ENCODE measurements at regions not wholly inside any gene's neighbourhood (a gene's known extent, or its start where the extent isn't known, plus 50 kb on each side); places are given as distances from the start of the nearest gene placed in this dataset.

GRCh38 chr5:6183391-6184390 is 194.7 kb downstream of the MED10 start:
- no peak for DNase-seq
- in situ Hi-C loops (cut with HindIII; ENCODE audit: low pct_ligation_motif_present, low pct_unique_long_range_greater_than_20kb, low sequenced_read_pairs) = no loop called here

- no peak for DNase-seq
- in situ Hi-C loops (cut with HindIII; ENCODE audit: low pct_ligation_motif_present, low pct_unique_long_range_greater_than_20kb, low sequenced_read_pairs) = no loop called here
These were observed 196.0 kb downstream of the MED10 start for GRCh38 chr5:6182271-6182815.

GRCh38 chr5:6181871-6182270 is 196.5 kb downstream of the MED10 start:
- in situ Hi-C loops (cut with HindIII; ENCODE audit: low pct_ligation_motif_present, low pct_unique_long_range_greater_than_20kb, low sequenced_read_pairs) = no loop called here
- no peak for DNase-seq

GRCh38 chr5:6181147-6181729 is 197.1 kb downstream of the MED10 start:
- no peak for DNase-seq
- in situ Hi-C loops (cut with HindIII; ENCODE audit: low pct_ligation_motif_present, low pct_unique_long_range_greater_than_20kb, low sequenced_read_pairs) = no loop called here

GRCh38 chr5:6180231-6180872 is 198.0 kb downstream of the MED10 start:
- no peak for DNase-seq
- in situ Hi-C loops (cut with HindIII; ENCODE audit: low pct_ligation_motif_present, low pct_unique_long_range_greater_than_20kb, low sequenced_read_pairs) = no loop called here

GRCh38 chr5:6178846-6179532 is 199.4 kb downstream of the MED10 start:
- in situ Hi-C loops (cut with HindIII; ENCODE audit: low pct_ligation_motif_present, low pct_unique_long_range_greater_than_20kb, low sequenced_read_pairs) = no loop called here
- no peak for DNase-seq

GRCh38 chr5:6177926-6178325 is 200.4 kb downstream of the MED10 start:
- no peak for DNase-seq
- in situ Hi-C loops (cut with HindIII; ENCODE audit: low pct_ligation_motif_present, low pct_unique_long_range_greater_than_20kb, low sequenced_read_pairs) = no loop called here

- in situ Hi-C loops (cut with HindIII; ENCODE audit: low pct_ligation_motif_present, low pct_unique_long_range_greater_than_20kb, low sequenced_read_pairs) = no loop called here
- no peak for DNase-seq
These were observed 202.1 kb downstream of the MED10 start for GRCh38 chr5:6176102-6176693.

GRCh38 chr5:6175172-6175854 is 203.0 kb downstream of the MED10 start:
- DNase-seq = no peak
- in situ Hi-C loops (cut with HindIII; ENCODE audit: low pct_ligation_motif_present, low pct_unique_long_range_greater_than_20kb, low sequenced_read_pairs) = no loop called here

GRCh38 chr5:6169660-6170059 is 208.7 kb downstream of the MED10 start:
- no peak for DNase-seq
- in situ Hi-C loops (cut with HindIII; ENCODE audit: low pct_ligation_motif_present, low pct_unique_long_range_greater_than_20kb, low sequenced_read_pairs) = no loop called here

GRCh38 chr5:6166698-6167394 is 211.5 kb downstream of the MED10 start:
- in situ Hi-C loops (cut with HindIII; ENCODE audit: low pct_ligation_motif_present, low pct_unique_long_range_greater_than_20kb, low sequenced_read_pairs) = no loop called here
- DNase-seq = no peak

GRCh38 chr5:6163913-6164312 is 214.4 kb downstream of the MED10 start:
- DNase-seq = no peak
- in situ Hi-C loops (cut with HindIII; ENCODE audit: low pct_ligation_motif_present, low pct_unique_long_range_greater_than_20kb, low sequenced_read_pairs) = no loop called here

- in situ Hi-C loops (cut with HindIII; ENCODE audit: low pct_ligation_motif_present, low pct_unique_long_range_greater_than_20kb, low sequenced_read_pairs) = no loop called here
These were observed 216.2 kb downstream of the MED10 start for GRCh38 chr5:6162175-6162574.

GRCh38 chr5:6161257-6161656 is 217.1 kb downstream of the MED10 start:
- in situ Hi-C loops (cut with HindIII; ENCODE audit: low pct_ligation_motif_present, low pct_unique_long_range_greater_than_20kb, low sequenced_read_pairs) = no loop called here
- DNase-seq = no peak

More at GRCh38 chr5:6162175-6162574, 216.2 kb downstream of the MED10 start:
- no peak for DNase-seq

- in situ Hi-C loops (cut with HindIII; ENCODE audit: low pct_ligation_motif_present, low pct_unique_long_range_greater_than_20kb, low sequenced_read_pairs) = no loop called here
- no peak for DNase-seq
These were observed 218.4 kb downstream of the MED10 start for GRCh38 chr5:6159832-6160430.

- DNase-seq = peak; percentile 7
- in situ Hi-C loops (cut with HindIII; ENCODE audit: low pct_ligation_motif_present, low pct_unique_long_range_greater_than_20kb, low sequenced_read_pairs) = no loop called here
These were observed 219.1 kb downstream of the MED10 start for GRCh38 chr5:6158974-6159831.
